HG03558 (cell line): ENCODE measurements at regions not wholly inside any gene's neighbourhood (a gene's known extent, or its start where the extent isn't known, plus 50 kb on each side); places are given as distances from the start of the nearest gene placed in this dataset.

Source experiments
- ATAC-seq: cut with Tn5 transposase; IDR thresholded peaks from one replicate; pipeline ENCODE4 v1.9.1; 2021; ENCODE audit warnings: moderate number of reproducible peaks; ENCODE audit not compliant: unreplicated experiment; ENCODE audit errors: extremely low read depth

DNA sequence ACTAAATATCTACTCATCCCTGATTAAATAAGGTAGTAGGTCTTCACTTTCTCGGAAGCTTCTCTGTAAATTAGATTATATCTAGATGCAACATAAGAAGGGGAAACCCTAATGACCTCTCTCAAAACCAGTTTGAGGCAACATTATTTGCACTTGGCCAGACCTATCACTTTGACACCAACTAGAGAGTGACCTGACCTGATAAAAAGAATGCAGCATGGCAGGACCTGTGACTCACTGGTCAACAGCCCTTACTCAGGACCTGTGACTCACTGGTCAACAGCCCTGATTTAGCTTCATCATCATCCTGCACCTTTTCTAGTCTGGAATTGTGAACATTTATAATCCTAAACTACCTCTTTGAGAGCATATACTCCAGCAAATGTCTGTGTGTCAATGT, 1957.7 kb upstream of the CELF4 start:
- no peak for ATAC-seq

DNA sequence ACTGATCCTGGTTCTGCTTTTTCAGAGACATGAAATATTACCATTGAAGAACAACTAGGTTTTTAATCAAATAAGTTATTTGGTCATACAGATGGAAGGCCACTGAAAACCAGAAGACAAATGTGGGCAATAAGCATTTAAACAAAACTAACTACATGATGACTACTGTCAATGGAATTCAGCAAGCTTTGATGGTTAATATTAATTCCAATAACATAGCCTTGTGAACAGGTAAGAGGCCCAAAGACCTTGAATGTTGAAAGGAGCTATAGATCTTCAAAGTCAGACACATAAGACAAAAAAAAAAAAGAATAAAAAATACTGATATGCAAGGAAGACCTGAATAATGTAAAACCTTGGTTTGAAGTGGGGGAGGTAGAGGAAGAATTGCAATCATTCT, 1955.6 kb upstream of the CELF4 start:
- no peak for ATAC-seq

DNA sequence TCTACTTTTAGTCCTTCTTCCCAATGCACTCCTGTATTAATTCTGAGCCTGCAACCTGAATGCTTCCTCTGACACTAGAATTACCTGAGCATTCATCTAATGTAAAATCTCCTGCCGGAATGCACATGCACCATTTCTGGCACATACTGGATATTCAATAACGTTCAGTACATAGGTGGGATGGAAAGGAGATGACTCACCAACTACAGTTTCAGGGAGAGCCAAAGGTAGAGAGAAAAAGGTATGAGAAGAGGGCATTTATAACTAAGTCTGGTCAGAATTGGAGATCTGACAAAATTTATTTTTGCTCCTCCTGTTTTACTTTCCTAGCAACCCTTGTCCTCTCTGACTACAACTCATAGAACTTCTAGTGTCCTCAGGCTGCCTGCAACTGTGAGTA, 1954.1 kb upstream of the CELF4 start:
- ATAC-seq, result no peak

DNA sequence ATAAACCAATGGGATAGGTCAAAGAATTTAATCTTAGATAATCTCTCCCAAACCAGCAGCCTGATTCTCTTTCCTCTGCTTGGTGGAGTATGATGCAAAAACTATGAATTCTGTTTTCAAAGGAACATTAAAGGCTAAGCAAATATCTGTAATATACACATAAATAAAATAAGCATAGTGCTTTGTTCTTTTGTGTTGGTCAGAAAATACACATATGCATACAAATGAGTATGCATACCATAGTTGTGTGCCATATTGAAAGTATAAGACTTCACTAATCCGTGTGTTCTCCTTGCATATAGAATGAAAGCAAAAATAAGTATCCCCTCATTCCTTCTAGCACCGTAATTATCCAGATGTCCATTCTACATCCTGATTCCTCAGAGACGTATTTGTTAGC, 1949.7 kb upstream of the CELF4 start:
- no peak for ATAC-seq

DNA sequence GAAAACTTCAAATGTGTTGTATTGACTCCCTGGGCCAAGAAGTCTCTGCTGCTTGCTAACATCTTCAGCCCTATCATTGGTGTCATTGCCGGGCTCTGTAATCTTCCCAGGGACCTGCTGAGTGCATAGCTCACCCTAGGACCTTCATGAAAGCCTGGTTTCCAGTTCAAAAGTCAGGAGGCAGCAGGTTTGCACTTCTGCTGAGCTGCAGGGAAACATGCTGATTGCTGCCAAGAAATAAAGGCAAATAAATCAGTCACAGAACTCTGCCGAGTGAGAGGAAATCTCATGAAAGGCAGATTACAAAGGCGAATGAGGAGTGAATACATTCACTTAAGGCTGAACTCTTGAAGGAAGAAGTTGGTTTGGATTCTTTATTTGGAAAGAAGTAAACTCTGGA, 1947.6 kb upstream of the CELF4 start:
- ATAC-seq, result no peak

DNA sequence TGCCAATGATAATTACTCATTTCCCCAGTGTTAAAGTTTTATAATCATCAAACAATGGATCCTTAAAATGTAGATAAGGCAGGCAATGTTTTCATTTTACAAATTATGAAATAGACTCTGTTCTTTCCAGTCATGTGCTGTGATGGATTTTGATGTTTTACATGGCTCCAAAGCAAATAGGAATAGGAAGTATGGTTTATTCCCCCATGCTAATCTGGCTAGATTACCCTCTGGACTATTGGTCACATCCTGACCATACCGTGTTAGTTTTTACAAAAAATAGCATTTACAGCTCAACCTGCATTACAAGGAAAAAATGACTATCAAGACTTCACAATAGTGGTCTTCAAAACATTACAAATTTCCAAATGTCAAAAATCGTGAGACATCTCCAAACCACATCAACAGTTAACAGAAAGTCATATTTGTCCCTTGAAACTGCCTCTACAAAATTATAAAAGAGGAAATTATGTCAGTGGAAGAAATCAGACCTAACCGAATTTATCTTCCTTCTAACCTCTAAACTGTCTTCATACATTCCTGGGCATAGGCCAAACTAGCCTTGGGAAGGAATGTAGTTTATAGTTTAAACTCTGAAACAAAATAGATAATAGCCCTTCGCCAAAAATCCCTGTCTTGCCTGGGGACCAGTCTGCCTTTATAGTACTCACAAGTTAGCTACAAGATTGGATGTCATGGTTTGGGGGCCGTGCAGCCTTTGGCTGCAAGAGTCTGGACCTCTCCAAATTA, 1941.2 kb upstream of the CELF4 start:
- ATAC-seq, result no peak

DNA sequence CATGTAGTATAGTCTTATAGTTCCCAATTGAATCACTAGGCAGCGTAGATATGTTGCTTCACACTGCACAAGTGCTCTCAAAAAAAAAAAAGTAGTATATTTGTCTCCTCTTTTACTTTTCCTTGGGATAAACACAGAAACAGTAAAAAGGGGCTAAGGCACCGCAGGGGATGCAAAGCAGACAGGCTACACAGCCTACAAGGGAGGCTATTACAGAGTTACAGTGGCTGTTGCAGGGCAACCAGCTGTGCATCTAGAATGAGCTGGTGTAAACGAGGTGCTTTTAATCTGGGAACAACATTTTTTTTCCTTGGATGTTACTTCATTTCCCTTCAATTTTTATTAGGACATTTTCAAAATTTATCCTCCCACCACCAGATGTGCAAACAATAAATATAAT, 1934.7 kb upstream of the CELF4 start:
- no peak for ATAC-seq

DNA sequence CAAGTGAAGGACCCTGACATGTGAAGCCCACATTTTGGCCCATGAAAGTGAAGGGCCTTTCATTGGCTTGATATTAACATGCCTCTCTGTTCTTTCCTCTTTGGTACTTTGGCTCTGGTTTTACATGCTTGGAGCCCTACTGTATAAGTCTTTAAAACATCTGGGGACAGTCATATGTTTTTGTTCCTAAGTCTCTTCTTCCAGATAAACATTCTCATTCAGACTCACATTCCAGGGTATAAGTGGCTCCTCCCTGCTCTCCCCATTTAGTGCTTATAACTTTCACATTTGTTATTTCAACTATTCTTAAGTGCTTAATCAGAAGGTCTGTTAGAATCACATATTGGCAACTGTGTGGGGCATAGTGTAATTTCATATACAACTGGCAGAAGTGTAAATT, 1932.2 kb upstream of the CELF4 start:
- ATAC-seq, result no peak

DNA sequence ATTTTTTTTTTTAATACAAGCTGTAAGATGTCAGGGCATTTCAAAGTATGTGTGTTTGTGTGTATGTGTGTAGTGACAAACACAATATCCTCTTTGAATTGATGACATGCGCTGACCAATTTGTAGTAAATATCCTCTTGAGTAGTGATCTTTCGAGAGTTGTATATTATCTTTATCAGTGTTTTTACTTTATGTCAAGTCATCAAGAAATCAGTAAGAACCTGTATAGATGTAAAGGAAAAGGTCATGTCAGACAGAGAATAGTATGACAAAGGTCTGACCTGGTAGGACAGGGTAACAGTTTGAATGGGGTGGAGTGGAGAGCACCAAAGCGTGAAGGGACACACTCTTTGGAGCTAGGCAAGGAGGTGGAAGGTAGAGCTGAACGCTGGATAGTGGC, 1931.4 kb upstream of the CELF4 start:
- no peak for ATAC-seq

DNA sequence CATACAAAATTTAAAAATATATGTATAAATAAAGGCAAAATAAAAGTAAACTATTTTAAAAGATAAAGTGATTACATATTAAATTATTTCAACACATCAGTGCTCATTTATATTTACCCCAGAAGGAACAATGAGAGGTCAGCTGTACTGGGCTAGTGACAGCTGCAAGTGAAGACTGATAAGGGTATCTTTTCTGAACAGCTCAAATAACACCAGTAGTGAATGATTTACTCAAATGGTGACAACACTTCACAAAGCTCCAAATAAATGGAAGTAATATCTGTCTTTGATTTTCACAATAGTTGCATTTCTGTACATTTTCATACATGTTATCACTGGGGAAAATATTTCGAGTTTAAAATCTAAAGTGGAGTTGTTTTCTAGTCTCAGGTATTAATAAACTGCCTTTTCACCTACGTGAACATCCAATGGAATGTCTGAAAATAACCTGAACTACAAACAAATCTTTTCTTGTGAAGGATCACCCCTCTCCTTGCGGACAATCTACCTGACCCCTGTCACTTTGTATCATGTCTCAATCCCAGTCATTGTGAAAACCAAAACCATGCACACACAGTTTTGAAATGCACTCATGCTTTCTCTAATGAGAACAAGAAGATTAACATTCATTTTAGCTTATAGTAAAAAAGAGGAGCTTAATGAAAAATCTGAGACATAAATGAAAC, 1928.8 kb upstream of the CELF4 start:
- no peak for ATAC-seq

DNA sequence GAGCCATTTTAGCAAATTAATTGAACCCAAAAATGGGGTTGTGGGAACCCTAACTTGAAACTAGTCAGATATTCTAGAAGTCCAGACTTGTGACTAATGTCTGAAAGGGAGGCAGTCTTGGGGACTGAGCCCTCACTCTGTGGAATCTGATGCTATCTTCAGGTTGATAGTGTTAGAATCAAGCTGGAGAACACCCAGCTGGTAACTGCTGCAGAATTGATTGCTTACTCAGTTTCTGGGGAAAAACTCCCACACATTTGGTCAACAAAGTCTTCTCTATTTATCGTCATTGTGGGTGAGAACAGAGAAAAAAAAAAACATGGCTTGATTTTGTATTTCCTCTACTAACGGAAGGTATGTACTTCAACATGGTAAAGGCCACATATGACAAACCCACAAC, 1925.8 kb upstream of the CELF4 start:
- ATAC-seq, result no peak

DNA sequence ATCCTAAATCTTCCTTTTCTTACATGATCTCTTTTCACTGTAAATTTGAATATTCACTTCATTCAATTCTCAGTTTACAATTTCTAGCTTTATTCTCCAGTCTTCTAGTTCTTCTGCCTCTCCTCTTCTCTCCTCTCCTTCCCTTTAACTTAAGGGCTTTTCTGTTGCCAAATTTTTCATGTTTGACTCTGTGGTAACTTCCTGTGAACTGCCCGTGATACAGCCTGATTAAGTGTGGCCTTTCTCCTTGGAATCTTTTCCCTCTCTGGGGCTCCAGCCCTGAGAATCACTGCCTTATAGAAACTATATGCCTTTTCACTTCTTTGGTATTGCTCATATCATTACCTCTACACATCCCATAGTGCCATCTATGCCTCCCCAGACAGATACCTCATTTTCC, 1923.8 kb upstream of the CELF4 start:
- ATAC-seq, result no peak

DNA sequence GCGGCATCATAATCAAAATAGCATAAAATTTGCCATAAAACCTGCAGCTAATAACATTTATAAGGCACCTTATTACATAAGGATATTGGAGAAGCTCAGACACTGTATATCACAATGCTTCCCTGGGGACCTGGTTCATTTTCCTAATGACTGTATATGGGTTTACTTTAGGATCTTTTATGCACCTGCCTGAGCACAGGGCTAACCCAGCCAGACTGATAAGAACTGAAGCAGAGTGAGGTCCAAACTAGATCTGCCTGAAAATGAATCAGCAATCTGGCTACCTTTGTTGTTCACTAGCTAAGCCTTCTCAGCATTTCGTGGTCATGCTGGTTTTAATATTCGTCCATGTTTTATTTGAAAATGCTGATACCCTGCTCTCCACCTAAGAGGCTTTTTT, 1922.3 kb upstream of the CELF4 start:
- no peak for ATAC-seq

DNA sequence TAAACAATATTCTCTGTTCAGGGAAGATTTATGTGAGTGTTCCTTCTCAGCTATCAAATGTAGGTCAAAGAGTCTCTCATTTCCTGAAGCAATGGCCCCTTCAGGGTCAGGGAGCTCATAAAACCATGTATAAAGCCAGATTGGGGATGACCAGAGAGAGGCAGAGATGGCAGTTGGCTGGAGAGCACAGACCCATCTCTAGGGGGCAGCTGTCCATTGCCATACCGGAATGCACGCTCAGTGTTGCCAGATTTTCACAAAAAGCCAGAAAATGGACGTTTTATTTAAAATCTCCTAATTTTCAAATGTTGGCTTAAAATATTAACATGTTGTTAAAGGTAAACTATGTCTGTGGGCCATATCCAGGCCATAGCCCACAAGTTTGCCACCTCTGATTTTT, 1920.7 kb upstream of the CELF4 start:
- ATAC-seq, result no peak

DNA sequence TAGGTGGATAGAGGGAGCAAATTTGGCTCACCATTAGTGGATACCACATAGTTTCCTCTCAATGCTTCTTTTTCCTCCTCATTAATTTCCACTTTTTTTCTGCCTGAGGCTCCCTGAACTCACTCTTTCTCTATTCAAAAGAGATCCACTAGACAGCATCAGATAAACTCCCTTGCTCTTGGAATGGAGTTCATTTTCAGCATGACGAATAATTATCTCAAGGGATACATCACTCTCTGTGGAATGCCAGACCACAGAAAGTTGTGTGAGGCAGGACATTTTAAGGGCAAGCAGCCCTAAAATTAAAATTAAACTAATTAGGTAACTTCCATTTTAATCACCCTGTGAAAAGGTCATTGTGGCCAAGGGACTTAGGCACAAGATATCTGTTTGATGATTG, 1920.1 kb upstream of the CELF4 start:
- no peak for ATAC-seq

DNA sequence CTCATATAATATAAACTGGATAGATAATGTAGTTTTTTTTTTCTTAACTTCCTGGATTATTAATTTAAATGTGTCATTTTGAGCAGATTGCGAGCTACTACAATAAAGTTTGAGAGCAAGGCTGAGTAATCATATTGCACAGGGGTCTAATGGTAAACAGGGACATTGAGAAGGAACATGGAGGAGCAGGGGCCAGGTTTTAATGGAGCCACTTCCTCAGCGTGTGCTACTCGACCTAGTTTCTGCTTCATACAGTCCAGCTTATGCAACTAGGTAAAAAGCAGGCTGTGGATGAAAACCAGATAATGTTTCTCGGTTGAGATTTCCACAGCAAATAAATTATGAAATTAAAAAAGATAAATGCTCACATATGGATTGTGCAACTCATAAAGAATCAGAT, 1915.7 kb upstream of the CELF4 start:
- no peak for ATAC-seq

DNA sequence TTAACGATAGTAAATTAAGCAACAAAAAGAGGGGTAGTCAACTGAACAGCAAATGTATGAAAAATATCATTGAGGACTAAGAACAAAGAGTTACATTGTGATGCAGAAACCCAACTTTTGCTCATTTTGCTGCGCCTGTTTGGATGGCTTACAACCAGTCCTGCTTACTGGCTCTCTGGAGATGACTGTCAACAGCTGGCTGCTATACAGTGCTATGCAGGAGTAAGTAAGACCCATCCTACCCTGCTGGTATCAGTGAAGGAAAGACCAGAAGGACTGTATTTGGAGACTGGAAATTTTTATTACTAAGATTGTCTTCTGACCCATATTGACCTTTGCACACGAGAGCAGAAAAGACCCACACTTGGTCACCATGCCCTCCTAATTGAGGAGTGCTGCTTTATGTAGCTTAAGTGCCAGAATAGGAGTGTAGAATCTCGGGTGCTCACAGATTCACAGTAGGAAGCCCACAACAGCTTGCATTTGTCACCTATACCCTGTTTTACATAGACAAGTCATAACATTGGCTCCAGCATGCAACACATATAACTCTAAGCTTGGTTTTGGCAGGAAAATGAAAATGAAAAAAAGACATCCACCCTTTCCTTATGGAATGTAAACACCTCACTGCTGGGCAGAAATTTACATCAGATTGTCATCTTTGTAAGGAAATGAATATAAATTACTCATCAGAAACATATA, 1915.0 kb upstream of the CELF4 start:
- ATAC-seq, result no peak

DNA sequence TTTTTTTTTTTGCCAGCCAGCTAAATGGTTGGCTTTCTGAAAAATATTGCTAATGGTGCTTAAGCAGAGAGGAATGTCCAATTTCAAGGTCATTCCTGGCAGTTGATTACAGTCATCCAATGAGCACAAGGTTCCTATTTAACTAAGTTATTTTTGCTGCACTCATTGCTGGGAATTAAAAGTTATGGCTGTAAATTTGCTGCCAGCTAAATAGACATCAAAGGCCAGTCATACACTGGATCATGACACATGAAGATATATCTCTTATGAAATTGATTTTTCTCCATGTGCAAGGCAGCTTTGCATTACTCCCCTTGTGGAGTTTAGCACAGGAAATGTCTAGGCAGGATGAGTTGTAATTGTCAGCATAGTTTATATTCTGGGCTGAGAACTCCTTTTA, 1898.4 kb upstream of the CELF4 start:
- ATAC-seq, result no peak

DNA sequence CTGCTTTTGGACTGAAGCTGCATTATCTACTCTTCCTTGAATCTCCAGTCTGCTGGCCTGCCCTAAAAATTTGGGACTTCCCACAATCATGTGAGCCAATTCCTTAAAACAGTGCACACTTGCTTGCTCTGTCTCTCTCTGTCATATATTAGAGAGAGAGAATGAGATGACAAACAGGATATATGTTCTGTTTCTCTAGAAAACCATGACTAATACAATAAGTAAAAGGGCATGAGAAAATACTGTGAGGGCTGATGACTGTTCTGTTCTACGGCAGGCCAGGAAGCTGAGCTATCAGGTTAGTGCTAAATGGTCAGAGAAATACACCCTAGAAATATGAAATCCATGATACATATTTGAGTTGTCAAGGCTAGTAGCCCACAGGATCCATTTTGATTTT, 1896.8 kb upstream of the CELF4 start:
- no peak for ATAC-seq

DNA sequence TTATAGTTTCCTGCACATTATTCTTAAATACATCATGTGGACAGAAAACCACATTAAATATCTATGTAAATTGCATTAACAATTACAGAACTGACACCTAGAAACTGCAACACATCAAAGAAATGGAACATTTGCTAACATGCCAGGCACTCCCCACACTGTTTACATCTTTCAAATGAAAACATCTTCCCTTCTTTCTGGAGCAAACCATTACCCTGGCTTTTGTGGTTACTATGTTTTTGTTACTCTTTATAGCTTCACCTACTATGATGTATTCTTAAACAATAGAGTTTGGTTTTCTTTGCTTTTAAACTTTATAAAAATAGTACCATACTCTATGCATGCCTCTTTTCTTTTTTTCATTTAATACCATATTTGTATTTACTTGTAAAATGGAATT, 1894.5 kb upstream of the CELF4 start:
- ATAC-seq, result no peak

DNA sequence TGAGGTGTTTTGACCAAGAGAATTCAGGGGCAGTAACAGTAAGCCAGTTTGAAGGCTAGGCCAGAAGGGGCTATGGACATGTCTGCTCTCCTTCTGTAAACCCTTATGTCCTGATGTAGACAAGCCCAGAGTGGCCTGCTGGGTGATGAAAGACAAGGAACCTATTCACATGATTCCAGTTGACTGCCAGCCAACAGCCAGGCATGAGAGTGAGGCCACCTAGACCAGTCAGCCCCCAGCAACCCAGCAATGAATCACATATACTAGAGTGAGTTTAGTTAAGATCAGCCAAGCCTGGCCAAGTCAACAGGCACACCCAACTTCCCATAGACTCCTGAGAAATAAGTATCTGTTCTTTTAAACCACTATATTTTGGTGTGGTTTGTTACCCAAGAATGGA, 1889.7 kb upstream of the CELF4 start:
- ATAC-seq, result no peak

DNA sequence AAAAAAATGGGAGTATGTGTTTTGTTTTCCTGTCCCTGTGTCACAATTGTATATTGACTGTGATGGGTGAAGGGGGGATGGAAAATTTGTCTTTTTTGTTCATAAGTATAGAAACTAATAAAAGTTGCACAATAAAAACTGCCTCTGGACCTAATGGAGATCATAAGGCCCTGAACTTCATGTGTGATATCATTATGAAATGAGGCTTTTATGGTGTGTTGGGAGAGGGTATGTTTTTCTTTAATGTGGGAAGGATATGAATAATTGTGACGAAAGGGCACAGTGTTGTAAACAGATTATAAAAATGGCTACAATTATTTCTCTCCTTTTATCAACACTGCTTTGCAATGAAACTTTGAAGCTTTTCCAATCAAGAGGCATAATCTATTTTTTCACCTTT, 1889.3 kb upstream of the CELF4 start:
- ATAC-seq, result no peak
